HUDEP-2 (cell line): ENCODE measurements at regions not wholly inside any gene's neighbourhood (a gene's known extent, or its start where the extent isn't known, plus 50 kb on each side); places are given as distances from the start of the nearest gene placed in this dataset.
"Not testable (repeated sequence)": the region's sequence is repeated elsewhere in the genome, so short reads cannot be mapped to it uniquely, and the experiment has no call there.

ENCODE experiments used
- DNase-seq, 76 experiments: peaks; one replicate each; lab custom pipeline; 2025; ENCODE audit not compliant: unreplicated experiment in 76 of 76; lab: John Stamatoyannopoulos, UW

DNA sequence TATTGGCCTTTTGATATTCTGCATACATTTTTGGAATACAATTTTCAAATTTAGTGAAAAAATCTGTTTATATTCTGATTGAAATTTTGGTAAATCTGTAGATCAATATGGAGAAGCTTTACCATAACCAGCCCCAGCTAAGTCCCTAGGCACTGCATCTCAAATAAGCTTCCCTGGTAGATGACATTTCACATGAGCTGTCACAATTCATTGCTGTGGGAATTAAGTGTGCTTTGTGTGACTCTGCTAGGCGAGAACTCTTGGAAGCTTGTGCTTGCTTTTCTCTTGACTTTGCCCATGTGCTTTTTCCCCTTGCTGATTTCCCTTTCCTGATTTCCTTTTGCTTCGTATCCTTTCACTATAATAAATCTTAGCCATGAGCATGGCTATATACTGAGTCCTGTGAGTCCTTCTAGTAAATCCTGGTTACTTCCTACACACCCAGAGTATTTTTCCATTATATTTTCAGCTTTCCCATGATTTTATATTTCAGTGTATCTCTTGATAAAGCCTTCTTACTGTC lies 166.5 kb upstream of the MMS22L start:
- no peak for DNase-seq

DNA sequence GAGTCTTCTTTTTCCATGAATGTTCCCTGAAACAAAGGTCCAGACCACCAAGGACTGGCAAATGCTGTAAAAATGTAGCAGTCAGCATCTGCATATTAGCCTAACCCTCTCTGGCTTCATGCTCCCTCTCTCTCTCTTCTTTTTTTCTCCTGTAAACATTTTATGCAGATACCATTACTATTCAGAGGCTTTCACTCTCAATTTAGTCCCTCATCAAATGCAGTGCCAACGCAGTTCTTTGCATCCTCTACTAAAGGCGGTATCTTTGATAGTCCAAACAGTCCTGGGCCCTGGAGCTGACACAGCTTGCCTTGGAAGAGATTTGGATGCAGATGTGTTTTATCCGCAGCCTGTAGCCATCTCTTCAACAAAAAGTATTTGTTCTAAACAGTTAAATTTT lies 167.1 kb upstream of the MMS22L start:
- DNase-seq: no peak

DNA sequence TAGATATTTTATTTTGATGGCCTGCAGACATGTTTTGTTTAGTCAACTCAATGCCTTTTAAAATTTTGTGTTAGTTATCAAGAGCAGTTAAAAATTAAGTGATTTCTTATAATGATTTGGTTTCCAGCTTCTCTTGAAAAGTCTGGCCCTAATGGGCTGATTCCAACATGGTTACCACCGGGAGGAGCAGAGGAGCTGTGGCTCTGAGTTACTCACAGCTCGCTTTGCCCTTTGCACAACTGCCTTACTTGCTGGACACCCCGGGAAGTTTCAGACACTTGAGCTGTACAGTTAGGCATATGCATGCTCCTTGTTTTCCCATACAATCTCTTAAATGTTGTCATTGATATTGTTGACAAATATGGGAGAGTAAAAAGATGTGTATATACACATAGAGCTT lies 173.1 kb upstream of the MMS22L start:
- no peak for DNase-seq

DNA sequence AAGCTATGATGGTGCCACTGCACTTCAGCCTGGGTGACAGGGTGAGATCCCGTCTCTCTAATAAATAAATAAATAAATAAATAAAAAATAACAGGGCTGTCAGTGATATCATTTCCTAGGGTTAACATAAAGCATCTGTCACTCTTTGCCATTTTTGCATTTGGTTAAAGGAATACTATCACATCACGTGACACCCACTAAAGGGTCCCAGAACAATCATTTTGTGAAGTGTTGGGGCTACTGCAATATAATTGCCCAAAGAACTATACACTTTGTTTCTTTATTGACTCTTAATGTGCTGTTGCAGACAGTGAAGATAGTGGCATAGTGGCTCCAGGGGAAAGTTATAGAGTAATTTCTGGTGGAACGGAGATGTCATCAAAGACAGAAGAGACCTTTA lies 176.5 kb upstream of the MMS22L start:
- DNase-seq: no peak

DNA sequence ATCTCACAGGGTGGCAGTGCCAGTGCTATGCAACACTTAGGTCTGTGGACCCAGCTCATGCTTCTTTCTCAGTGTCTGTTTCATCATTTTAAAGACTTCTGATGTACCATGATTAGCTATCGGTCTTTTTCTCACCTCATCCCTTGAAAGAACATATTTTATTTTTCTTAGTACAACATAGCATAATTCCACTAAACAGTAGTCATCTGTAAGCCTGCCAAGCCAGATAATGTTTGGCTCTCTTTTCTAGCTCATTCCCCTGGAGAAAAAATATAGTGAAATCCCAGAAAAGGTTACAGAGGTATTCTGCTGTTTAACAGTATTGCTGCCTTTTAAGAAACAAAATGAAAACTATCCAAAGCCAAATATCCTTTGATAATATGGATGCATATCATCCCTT lies 177.0 kb upstream of the MMS22L start:
- no peak for DNase-seq

DNA sequence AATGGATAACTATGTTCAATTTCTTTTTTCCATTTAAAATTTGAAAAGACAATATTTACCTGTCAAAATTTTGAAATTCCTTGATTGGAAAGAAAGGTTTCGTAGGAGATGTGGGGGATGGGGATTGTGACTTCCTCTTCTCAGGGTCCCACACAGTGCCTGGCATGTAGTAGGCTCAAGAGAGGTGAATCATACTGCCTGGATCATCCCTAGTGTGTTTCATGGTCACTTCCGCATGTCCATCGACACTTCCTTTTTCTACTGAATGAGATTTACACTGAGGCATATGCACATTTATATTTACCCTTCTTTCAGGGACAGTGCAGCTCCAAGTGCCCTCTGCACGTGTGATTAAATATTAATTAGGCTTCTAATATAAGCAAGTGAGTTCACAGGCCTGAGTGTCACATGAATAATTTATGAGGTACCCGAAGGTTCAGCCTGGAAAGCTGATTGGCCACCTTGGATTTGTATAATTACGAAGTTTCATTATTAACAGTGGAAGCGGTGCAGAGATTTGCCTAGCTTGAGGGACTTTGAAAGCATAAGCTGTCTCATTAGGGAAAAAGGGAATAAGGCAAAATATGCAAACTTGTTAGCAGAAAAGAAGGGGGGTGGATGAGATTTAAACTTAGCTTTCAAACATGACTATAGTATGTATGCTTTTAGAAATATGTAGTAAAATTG lies 177.5 kb upstream of the MMS22L start:
- DNase-seq: no peak

DNA sequence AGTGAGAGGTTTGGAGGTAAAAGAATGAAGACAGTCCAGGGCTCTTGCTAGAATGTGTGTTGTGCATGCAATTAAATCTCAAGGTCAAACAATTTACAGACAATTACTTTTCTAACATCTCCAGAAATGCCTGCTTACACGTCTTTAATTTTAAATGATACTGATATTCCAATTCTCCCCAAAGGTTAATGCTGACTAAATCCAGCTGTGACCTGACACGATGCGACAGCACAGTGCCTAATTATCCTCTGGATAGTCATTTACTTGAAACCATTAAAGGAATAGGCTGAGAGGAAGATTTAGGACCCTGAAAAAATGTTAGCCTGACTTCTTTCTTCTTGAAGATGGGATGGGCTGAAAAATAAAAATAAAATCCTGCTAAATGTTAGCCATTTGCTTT lies 178.2 kb upstream of the MMS22L start:
- no peak for DNase-seq

DNA sequence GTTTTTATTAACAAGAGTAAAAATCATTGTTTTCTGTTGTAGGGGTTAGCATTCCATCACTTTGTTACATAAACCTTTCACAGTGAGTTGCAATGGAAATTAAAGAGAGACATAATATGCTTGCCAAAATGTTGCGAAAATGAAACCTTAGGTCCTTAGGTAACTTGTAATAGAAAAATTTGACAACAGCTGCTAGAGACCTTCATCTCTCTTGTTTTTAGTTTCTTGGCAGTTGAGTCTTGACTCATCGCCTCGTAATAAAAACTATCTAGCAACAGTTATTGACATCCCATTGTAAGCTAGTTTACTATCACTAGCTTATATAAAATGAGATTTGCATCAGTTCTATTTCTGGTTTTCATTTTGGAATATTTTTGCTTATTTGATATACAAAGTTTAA lies 179.0 kb upstream of the MMS22L start:
- no peak for DNase-seq

DNA sequence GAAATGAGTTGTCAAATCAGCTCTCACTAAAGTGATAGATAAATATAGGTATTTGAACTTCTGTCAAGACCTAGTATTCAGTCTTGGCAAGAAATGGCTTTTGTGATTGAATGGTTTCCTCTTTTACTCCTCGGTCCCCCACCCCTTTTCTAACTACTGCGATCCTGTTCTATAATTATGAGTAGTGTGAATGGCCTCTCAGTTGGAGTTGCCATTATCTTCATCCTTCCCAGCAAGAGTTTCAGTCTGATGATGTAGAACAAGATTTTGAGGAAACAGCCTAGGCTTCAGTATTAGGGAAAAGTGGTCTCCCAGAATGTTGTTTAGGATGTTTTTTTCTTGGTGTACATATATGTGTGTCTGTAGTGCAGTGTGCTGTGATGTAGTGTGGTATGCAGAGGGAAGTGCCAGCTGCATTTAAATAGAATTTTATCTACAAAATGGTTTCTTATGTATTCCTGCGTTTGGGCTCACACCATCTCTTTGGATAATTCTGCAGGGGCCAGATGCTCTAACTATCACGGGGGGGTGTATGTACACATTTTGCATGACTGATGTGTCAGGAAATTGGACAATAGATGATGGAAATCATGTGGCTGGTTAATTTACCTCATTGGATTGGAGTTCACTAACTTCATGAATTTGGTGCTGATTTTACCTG lies 180.1 kb upstream of the MMS22L start:
- DNase-seq: no peak

DNA sequence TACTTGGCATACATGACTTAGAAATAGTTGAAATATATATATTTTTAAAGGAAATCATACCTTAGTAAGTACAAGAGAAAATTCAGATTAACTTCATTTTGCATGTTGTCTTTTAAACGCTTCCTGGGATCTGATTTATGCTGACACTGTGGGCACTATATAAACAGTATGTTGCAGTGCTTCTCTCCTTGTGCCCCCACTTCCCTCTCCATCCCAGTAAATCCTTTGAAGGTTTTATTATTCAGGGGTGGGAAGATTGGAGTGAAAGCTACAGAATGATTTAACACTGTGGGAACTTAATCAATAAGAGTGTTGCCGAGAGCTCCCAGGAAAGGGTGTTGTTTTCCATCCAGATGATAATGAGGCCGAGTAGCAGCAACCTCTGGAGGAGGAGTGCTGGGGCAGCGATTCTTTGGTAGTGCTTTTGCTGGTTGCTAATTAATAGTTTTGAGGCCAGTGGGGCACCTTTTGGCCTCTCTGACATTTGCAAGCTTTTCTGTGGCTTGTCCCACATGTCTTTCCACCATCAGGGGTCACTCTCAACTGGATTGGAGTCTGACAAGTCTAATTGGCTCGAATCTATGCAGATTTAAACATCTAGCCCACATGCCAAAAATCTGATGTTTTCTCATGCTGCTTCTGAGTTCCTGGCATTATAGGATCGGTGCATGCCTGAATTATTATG lies 183.0 kb upstream of the MMS22L start:
- DNase-seq: no peak

DNA sequence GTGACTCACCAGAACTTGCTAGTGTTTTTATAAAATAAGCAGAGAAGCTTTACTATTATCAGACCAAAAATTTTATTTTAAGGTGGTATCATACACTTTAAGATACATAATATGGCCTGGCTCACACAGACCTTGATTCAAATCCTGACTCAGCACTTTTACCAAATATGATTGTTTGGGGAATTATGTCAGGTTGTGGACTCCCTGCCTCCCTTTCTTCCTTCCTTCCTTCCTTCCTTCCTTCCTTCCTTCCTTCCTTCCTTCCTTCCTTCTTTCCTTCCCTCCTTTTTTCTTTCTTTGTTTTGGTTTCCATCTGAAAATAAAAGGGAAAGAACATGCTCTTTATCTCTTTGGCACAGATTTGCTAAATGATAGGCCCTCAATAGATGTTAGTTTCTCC lies 186.0 kb upstream of the MMS22L start:
- DNase-seq: no peak

DNA sequence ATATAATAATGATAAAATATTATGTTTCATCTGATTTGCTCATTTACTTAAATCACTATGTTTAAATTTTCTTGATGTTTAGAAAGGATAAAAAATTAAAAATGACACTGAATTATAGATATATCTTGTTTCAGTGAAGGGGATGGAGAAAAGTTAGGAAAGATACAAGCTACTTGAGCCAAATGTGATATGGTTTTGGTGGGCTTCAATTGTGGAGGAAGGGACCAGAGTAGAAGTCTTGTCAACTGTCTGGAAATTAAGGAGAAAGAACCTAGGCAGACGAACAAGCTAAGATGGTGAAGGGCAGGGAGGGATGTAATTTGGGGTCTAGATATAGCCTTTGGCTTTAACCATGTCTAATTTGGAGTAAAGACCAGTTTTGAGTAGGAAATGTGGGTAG lies 186.4 kb upstream of the MMS22L start:
- no peak for DNase-seq

DNA sequence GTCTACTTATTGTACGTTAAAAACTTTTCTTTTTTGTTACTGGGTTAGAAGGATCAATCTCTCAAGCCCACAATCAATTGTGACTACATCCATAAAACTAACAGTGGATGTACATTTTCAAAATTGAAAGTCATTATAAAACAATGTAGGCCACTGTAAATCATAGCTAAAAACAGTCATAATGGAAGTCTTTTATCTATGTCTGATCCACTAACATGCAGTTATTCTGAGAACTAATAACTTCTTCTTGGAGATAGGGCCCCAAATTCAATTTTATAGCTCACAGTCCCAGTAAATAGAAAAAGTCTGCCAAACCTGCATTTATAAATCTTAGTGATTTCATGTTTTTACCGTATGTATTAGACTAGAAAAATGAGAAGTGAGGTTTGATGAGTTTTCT lies 187.3 kb upstream of the MMS22L start:
- no peak for DNase-seq

DNA sequence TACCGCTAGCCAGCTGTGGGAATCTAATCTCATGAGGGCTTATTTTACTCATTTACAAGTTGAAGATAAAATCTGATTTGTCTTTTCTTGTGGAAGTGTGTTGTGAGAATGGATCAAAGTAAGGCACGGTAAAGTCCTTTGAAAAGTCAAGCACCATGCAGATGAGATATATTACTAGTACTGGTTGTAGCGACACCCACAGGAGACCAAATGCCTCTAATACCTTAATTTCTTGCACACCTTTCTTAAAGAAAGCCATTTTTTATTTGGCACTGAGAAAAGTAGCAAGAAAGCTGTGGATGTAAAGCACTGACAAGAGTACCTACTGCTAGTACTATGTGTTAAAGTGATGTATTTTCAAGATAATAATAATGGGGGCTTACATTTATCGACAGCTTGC lies 191.0 kb upstream of the MMS22L start:
- DNase-seq: no peak

DNA sequence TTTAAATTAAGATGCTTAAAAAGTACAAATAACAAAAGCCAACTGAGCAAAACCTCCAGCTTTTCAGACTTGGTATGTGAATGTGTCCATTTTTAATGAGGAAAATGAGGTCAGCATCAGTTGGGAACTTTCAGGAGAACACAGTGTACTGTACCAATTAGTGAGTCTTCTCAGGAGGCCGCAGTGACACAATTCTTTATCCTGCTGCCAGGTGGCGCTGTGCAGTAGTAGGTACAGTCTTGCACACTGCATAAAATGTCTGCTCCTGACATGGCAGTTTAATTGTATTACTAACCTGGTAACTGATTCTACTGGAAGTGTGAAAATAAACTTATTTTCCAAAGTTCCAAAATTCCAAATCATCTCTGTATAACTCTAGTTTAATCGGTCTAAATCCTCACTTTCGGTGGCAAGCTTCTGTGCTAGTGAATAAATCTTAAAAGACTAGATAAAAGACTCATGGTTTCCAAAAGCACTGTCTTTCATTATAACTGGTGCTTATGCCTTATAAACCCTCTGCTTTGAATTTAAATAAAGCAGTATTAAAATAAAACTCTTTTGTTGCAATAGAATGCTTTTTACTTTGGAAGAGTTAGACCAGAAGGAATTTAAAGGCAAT lies 214.8 kb upstream of the MMS22L start:
- peak in 63 of 76 experiments; percentile 3 to 80 (median 42) for DNase-seq

DNA sequence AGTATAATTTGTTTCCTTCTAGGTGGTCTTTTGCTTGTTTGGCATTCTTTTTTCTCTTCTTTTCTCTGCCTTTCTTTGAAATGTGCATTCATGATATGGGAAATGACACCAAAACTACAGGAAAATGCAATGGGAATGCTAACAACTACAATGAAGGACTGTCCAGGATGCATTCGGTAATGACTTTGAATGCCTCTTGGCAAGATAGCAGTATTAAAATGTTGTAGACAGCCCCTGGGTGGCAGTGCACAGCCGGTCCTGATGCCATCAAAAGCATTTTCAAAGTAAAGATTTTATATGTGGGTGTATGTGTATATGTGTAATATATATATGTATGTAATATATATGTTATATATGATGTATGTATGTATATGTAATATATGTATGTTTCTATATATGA lies 218.8 kb upstream of the MMS22L start:
- DNase-seq: peak in 1 of 76 experiments; percentile 4

DNA sequence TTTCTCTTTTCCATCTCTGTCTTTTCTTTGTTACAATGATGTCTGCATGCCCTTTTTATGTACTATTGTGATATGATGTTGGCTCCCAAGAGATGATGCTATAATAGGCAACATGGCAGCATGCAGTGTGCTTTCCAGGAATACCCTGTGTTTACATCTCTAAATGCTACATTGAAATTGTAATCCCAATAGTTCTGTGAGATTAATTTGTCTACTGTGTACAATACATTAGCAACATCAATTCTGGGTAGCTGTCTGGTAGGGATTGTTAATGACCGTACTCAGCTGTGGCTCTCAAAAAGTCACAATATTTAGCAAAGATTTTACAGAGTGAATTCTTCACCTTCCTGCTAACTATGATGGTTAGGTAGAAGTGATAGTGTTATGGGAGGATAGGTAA lies 225.6 kb upstream of the MMS22L start:
- no peak for DNase-seq

DNA sequence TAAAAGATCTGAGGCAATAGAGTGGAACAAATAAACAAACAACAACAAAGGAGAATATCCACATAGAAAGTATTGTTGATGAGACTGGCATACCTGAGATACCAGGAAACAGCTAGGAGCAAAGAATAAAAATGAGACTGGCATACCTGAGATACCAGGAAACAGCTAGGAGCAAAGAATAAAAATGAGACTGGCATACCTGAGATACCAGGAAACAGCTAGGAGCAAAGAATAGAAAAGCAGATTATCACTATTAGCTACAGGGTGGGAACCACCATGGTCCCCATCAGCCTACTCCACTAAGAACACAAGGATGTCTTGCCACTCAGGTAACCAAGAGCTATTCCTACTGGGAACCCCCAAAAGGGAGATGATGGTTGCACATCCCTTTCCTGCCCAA lies 230.2 kb upstream of the MMS22L start:
- DNase-seq: not testable (repeated sequence)

DNA sequence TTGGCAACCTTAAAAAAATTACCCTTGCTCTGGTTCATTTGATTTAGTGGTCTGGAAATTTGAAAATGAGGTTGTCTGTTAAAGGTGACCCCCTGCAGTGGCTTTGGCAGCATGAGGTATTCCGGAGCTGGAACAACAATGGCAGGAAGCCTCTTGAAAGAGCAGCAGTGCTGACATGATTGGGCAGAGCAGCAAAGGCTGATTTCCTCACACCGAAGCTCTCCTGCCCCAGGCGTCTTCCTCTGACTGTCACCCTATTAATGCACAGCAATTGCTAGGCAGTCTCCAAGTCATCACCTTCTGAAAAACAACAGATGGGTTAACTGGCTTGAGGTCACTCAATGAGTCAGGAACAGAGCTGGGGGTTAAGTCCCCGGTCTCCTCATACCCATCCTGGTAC lies 241.8 kb upstream of the MMS22L start:
- no peak for DNase-seq

DNA sequence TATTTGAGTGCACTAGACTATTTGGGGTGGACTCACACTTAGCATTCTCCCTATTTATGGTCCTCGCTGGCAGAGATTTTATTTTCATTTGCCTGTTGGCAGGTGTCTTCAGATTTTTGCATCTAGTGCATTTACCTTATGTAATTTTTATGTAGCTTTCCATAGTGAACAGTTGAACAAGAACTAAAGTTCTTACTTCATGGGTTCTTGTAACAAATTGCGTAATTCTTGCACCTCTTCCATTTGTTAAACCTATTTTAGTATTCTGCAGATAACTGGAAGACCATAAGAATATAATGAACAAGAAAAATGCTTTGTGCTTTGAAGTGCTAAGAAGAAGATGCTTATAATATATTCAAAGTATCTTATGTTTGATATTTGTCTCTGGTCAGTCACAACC lies 252.8 kb upstream of the MMS22L start:
- DNase-seq: no peak

DNA sequence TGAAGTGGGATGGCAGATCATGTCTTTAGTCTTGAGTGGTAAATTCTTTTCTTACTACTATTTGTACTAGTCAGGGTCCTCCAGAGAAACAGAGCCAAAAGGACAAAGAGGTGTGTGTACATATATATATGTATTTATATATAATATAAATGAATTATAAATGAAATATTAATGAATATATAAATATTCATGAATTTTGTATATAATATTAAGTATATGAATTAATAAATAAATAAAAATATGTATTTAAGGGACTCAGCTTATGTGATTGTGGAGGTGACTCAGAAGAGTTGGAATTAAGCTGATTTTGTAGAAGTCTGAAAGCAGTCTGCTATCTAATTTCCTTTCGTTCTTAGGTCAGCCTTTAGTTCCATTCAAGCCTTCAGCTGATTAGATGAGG lies 265.3 kb upstream of the MMS22L start:
- DNase-seq: no peak
